ENCODE measurements at regions not wholly inside any gene's neighbourhood (a gene's known extent, or its start where the extent isn't known, plus 50 kb on each side); places are given as distances from the start of the nearest gene placed in this dataset.
"Not testable (repeated sequence)": the region's sequence is repeated elsewhere in the genome, so short reads cannot be mapped to it uniquely, and the experiment has no call there.

- Histone ChIP-seq H3K4me1 (ENCODE audit: insufficient read depth, low read length) (no peaks in the 10 kb centered on the region), H3K36me3 (ENCODE audit: insufficient read depth, low read length) (no peaks in the 10 kb centered on the region), H3K9me3 (ENCODE audit: low read length) (no peaks in the 10 kb centered on the region), H3K9ac (ENCODE audit: low read length) (no peak overlapping the region), H3K27ac (ENCODE audit: low read depth, low read length) (no peak overlapping the region), H3K27me3 (ENCODE audit: control insufficient read depth in 1 of 2, insufficient read depth in 2 of 2, low read length in 2 of 2) (no peaks in the 10 kb centered on the region), H3K4me3 (ENCODE audit: low read depth in 1 of 2, low read length in 2 of 2) (no peak overlapping the region)
These were observed 818.6 kb downstream of the EPHA4 start for GRCh38 chr2:220753486-220753885.

GRCh38 chr2:220756653-220757052 is 815.5 kb downstream of the EPHA4 start:
- Histone ChIP-seq H3K27me3 (ENCODE audit: control insufficient read depth in 1 of 2, insufficient read depth in 2 of 2, low read length in 2 of 2) (no peaks in the 10 kb centered on the region), H3K27ac (ENCODE audit: low read depth, low read length) (no peak overlapping the region), H3K9ac (ENCODE audit: low read length) (no peak overlapping the region), H3K4me1 (ENCODE audit: insufficient read depth, low read length) (no peaks in the 10 kb centered on the region), H3K9me3 (ENCODE audit: low read length) (no peaks in the 10 kb centered on the region), H3K4me3 (ENCODE audit: low read depth in 1 of 2, low read length in 2 of 2) (no peak overlapping the region), H3K36me3 (ENCODE audit: insufficient read depth, low read length) (no peaks in the 10 kb centered on the region)

- not testable (repeated sequence) for H3K27ac ChIP-seq (ENCODE audit: low read depth, low read length); H3K36me3 ChIP-seq (ENCODE audit: insufficient read depth, low read length); H3K9me3 ChIP-seq (ENCODE audit: low read length); H3K9ac ChIP-seq (ENCODE audit: low read length); H3K4me3 ChIP-seq (ENCODE audit: low read depth in 1 of 2, low read length in 2 of 2); H3K4me1 ChIP-seq (ENCODE audit: insufficient read depth, low read length); H3K27me3 ChIP-seq (ENCODE audit: control insufficient read depth in 1 of 2, insufficient read depth in 2 of 2, low read length in 2 of 2)
These were observed 813.7 kb downstream of the EPHA4 start for GRCh38 chr2:220758376-220758775.

DNA sequence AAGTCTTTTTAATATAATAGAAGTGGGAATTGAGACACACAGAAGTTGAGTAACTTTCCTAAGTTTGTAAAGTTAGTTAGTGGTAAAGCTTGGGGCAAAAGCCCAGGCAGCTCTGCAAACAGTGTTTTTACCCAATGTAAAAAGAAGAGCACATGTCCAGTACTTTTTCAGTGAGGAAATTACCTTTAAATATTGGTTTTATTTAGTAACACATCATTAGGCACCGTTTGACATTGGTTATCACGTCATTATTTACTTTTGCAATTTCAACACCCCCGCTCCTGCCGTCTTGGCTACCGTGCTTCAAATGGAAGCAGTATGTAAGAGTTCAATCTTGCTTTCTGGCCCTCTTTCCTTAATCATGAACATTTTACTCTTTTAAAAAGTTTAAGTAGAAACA is 807.9 kb downstream of the EPHA4 start:
- no peaks in the 10 kb centered on the region for H3K4me1 ChIP-seq (ENCODE audit: insufficient read depth, low read length)
- H3K4me3 ChIP-seq (ENCODE audit: low read depth in 1 of 2, low read length in 2 of 2): no peak overlapping the region
- H3K9me3 ChIP-seq (ENCODE audit: low read length): no peaks in the 10 kb centered on the region
- no peak overlapping the region for H3K9ac ChIP-seq (ENCODE audit: low read length)
- no peaks in the 10 kb centered on the region for H3K27me3 ChIP-seq (ENCODE audit: control insufficient read depth in 1 of 2, insufficient read depth in 2 of 2, low read length in 2 of 2)
- H3K36me3 ChIP-seq (ENCODE audit: insufficient read depth, low read length): no peaks in the 10 kb centered on the region
- H3K27ac ChIP-seq (ENCODE audit: low read depth, low read length): no peak overlapping the region

DNA sequence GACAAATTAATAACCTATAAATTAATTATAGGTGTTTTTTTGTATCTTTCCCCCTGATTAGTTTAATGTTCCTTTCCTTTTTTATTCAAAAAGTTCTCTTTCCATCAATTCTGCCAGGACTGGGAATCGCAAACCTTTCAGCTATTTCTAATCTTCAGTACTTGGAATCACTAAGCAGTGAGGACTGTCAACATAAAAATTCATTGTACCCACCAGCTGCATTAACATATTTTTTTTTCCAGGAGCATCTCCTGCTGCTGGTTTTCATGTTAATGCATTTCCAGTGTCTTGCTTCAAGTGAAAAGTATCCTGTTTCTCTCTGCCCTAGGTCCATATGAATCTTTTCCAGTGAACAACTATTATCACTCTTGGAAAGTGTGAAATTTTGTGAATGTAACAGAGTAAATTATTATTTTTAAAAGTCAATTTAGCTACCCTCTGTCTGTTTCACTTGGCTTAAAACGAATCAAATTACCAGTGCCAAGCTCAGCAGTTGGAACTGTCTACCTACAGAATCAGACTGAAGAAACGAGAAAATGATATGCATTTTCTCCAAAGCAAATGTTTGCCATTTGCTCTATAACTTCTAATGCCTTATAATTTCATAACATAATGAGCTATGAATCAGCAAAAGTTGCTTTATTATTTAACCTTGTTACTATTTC is 804.4 kb downstream of the EPHA4 start:
- Histone ChIP-seq H3K4me1 (ENCODE audit: insufficient read depth, low read length) (no peaks in the 10 kb centered on the region), H3K9me3 (ENCODE audit: low read length) (no peaks in the 10 kb centered on the region), H3K27ac (ENCODE audit: low read depth, low read length) (no peak overlapping the region), H3K9ac (ENCODE audit: low read length) (no peak overlapping the region), H3K27me3 (ENCODE audit: control insufficient read depth in 1 of 2, insufficient read depth in 2 of 2, low read length in 2 of 2) (no peaks in the 10 kb centered on the region), H3K4me3 (ENCODE audit: low read depth in 1 of 2, low read length in 2 of 2) (no peak overlapping the region), H3K36me3 (ENCODE audit: insufficient read depth, low read length) (no peaks in the 10 kb centered on the region)

- Histone ChIP-seq H3K9me3 (ENCODE audit: low read length) (no peaks in the 10 kb centered on the region), H3K4me3 (ENCODE audit: low read depth in 1 of 2, low read length in 2 of 2) (no peak overlapping the region)
These were observed 796.1 kb downstream of the EPHA4 start for GRCh38 chr2:220775856-220776488.

DNA sequence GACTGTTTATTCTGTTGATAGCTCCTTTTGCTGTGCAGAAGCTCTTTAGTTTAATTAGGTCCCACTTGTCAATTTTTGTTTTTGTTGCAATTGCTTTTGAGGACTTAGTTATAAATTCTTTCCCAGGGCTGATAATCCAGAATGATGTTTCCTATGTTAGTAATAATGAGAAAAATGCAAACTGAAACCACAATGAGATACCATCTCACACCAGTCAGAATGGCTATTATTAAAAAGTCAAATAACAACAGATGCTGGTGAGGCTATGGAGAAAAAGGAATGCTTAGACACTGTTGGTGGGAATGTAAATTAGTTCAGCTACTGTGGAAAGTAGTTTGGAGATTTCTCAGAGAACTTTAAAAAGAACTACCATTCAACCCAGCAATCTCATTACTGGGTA is 793.0 kb downstream of the EPHA4 start:
- not testable (repeated sequence) for H3K4me3 ChIP-seq (ENCODE audit: low read depth in 1 of 2, low read length in 2 of 2); H3K4me1 ChIP-seq (ENCODE audit: insufficient read depth, low read length); H3K36me3 ChIP-seq (ENCODE audit: insufficient read depth, low read length); H3K27me3 ChIP-seq (ENCODE audit: control insufficient read depth in 1 of 2, insufficient read depth in 2 of 2, low read length in 2 of 2); H3K9ac ChIP-seq (ENCODE audit: low read length); H3K27ac ChIP-seq (ENCODE audit: low read depth, low read length); H3K9me3 ChIP-seq (ENCODE audit: low read length)

More at GRCh38 chr2:220775856-220776488, 796.1 kb downstream of the EPHA4 start:
- H3K4me1 ChIP-seq (ENCODE audit: insufficient read depth, low read length): no peaks in the 10 kb centered on the region
- H3K36me3 ChIP-seq (ENCODE audit: insufficient read depth, low read length): no peaks in the 10 kb centered on the region
- no peak overlapping the region for H3K27ac ChIP-seq (ENCODE audit: low read depth, low read length)
- no peak overlapping the region for H3K9ac ChIP-seq (ENCODE audit: low read length)
- H3K27me3 ChIP-seq (ENCODE audit: control insufficient read depth in 1 of 2, insufficient read depth in 2 of 2, low read length in 2 of 2): no peaks in the 10 kb centered on the region

DNA sequence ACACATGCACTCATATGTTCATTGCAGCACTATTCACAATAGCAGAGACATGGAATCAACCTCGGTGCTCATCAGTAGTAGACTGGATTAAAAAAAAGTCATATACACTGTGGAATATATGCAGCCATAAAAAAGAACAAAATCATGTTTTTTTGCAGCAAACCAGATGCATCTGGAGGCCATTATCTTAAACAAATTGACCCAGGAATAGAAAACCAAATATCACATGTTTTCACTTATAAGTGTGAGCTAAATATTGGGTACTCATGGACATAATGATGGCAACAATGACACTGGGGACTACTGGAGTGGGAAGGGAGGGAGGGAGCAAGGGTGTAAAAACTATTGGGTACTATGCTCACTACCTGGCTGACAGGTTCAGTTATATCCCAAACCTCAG is 792.6 kb downstream of the EPHA4 start:
- H3K9ac ChIP-seq (ENCODE audit: low read length): no peak overlapping the region
- H3K27ac ChIP-seq (ENCODE audit: low read depth, low read length): no peak overlapping the region
- H3K9me3 ChIP-seq (ENCODE audit: low read length): no peaks in the 10 kb centered on the region
- no peaks in the 10 kb centered on the region for H3K4me1 ChIP-seq (ENCODE audit: insufficient read depth, low read length)
- H3K36me3 ChIP-seq (ENCODE audit: insufficient read depth, low read length): no peaks in the 10 kb centered on the region
- H3K4me3 ChIP-seq (ENCODE audit: low read depth in 1 of 2, low read length in 2 of 2): no peak overlapping the region
- H3K27me3 ChIP-seq (ENCODE audit: control insufficient read depth in 1 of 2, insufficient read depth in 2 of 2, low read length in 2 of 2): no peaks in the 10 kb centered on the region

GRCh38 chr2:220779931-220780330 is 792.2 kb downstream of the EPHA4 start:
- H3K36me3 ChIP-seq (ENCODE audit: insufficient read depth, low read length): no peaks in the 10 kb centered on the region
- H3K4me1 ChIP-seq (ENCODE audit: insufficient read depth, low read length): no peaks in the 10 kb centered on the region
- H3K4me3 ChIP-seq (ENCODE audit: low read depth in 1 of 2, low read length in 2 of 2): no peak overlapping the region
- no peaks in the 10 kb centered on the region for H3K9me3 ChIP-seq (ENCODE audit: low read length)
- no peak overlapping the region for H3K9ac ChIP-seq (ENCODE audit: low read length)
- H3K27me3 ChIP-seq (ENCODE audit: control insufficient read depth in 1 of 2, insufficient read depth in 2 of 2, low read length in 2 of 2): no peaks in the 10 kb centered on the region
- no peak overlapping the region for H3K27ac ChIP-seq (ENCODE audit: low read depth, low read length)

GRCh38 chr2:220781622-220782241 is 790.4 kb downstream of the EPHA4 start:
- Histone ChIP-seq H3K4me1 (ENCODE audit: insufficient read depth, low read length) (no peaks in the 10 kb centered on the region), H3K9ac (ENCODE audit: low read length) (no peak overlapping the region), H3K27me3 (ENCODE audit: control insufficient read depth in 1 of 2, insufficient read depth in 2 of 2, low read length in 2 of 2) (no peaks in the 10 kb centered on the region), H3K27ac (ENCODE audit: low read depth, low read length) (no peak overlapping the region), H3K9me3 (ENCODE audit: low read length) (no peaks in the 10 kb centered on the region), H3K36me3 (ENCODE audit: insufficient read depth, low read length) (no peaks in the 10 kb centered on the region), H3K4me3 (ENCODE audit: low read depth in 1 of 2, low read length in 2 of 2) (no peak overlapping the region)

GRCh38 chr2:220782609-220783113 is 789.4 kb downstream of the EPHA4 start:
- Histone ChIP-seq H3K27me3 (ENCODE audit: control insufficient read depth in 1 of 2, insufficient read depth in 2 of 2, low read length in 2 of 2) (no peaks in the 10 kb centered on the region), H3K36me3 (ENCODE audit: insufficient read depth, low read length) (no peaks in the 10 kb centered on the region), H3K4me1 (ENCODE audit: insufficient read depth, low read length) (no peaks in the 10 kb centered on the region), H3K27ac (ENCODE audit: low read depth, low read length) (no peak overlapping the region), H3K9me3 (ENCODE audit: low read length) (no peaks in the 10 kb centered on the region), H3K9ac (ENCODE audit: low read length) (no peak overlapping the region), H3K4me3 (ENCODE audit: low read depth in 1 of 2, low read length in 2 of 2) (no peak overlapping the region)

Data from muscle layer of colon (tissue), 2 donors.